H9 (cell line): ENCODE measurements at regions not wholly inside any gene's neighbourhood (a gene's known extent, or its start where the extent isn't known, plus 50 kb on each side); places are given as distances from the start of the nearest gene placed in this dataset.

Experiments
- DNase-seq: peaks from one replicate; pipeline ENCODE4 v3.0.0-alpha.2; 2017
- H2AFZ ChIP-seq: one replicate; pipeline ENCODE4 v1.6.1; 2013; ENCODE audit warnings: mild to moderate bottlenecking, low read length, control low read depth, moderate library complexity
- H2AK5ac ChIP-seq: 2 replicates; pipeline ENCODE4 v1.6.1; 2013; ENCODE audit warnings: low read length, control low read depth, mixed read lengths; ENCODE audit not compliant: insufficient read length
- H2BK120ac ChIP-seq: one replicate; pipeline ENCODE4 v1.6.1; 2013; ENCODE audit warnings: low read depth, mild to moderate bottlenecking, low read length, control low read depth, inconsistent platforms; ENCODE audit not compliant: poor library complexity, severe bottlenecking
- H2BK12ac ChIP-seq: 2 replicates; pipeline ENCODE4 v1.6.1; 2013; ENCODE audit warnings: low read length, control low read depth, mixed read lengths, low read depth; ENCODE audit not compliant: insufficient read length
- H2BK15ac ChIP-seq: 2 replicates; pipeline ENCODE4 v1.6.1; 2013; ENCODE audit warnings: low read depth, low read length, control low read depth
- H2BK20ac ChIP-seq: one replicate; pipeline ENCODE4 v1.6.1; 2013; ENCODE audit warnings: low read depth, mild to moderate bottlenecking, low read length, control low read depth, inconsistent platforms; ENCODE audit not compliant: poor library complexity, severe bottlenecking
- H2BK5ac ChIP-seq: 2 replicates; pipeline ENCODE4 v1.6.1; 2013; ENCODE audit warnings: low read length, control low read depth, mixed read lengths; ENCODE audit not compliant: insufficient read length
- H3K14ac ChIP-seq: 2 replicates; pipeline ENCODE4 v1.6.1; 2013; ENCODE audit warnings: low read length, control low read depth; ENCODE audit not compliant: insufficient read depth
- H3K18ac ChIP-seq: 2 replicates; pipeline ENCODE4 v1.6.1; 2013; ENCODE audit warnings: low read depth, mild to moderate bottlenecking, mixed read lengths, low read length, control low read depth; ENCODE audit not compliant: insufficient read length
- H3K23ac ChIP-seq: 2 replicates; pipeline ENCODE4 v1.6.1; 2013; ENCODE audit warnings: low read length, control low read depth, mixed read lengths, low read depth; ENCODE audit not compliant: insufficient read length
- H3K23me2 ChIP-seq: 2 replicates; pipeline ENCODE4 v1.6.1; 2013; ENCODE audit warnings: low read depth, mild to moderate bottlenecking, mixed read lengths, low read length, control low read depth; ENCODE audit not compliant: insufficient read length, poor library complexity, severe bottlenecking
- H3K27ac ChIP-seq: 2 replicates; pipeline ENCODE4 v1.5.1; 2013; ENCODE audit warnings: low read length, control low read depth, mixed read lengths, low read depth; ENCODE audit not compliant: insufficient read length
- H3K27me3 ChIP-seq: 2 replicates; pipeline ENCODE4 v1.6.1; 2013; ENCODE audit warnings: low read length, control low read depth, inconsistent platforms; ENCODE audit not compliant: insufficient read depth
- H3K4ac ChIP-seq: 2 replicates; pipeline ENCODE4 v1.6.1; 2013; ENCODE audit warnings: low read depth, mild to moderate bottlenecking, control low read depth, inconsistent platforms, low read length, moderate library complexity
- H3K4me1 ChIP-seq: 2 replicates; pipeline ENCODE4 v1.6.1; 2013; ENCODE audit warnings: low read length, control low read depth, inconsistent platforms; ENCODE audit not compliant: insufficient read depth
- H3K4me2 ChIP-seq: 2 replicates; pipeline ENCODE4 v1.6.1; 2013; ENCODE audit warnings: low read length, control low read depth, mixed read lengths; ENCODE audit not compliant: insufficient read length, insufficient read depth
- H3K56ac ChIP-seq: 2 replicates; pipeline ENCODE4 v1.6.1; 2013; ENCODE audit warnings: low read depth, mild to moderate bottlenecking, mixed read lengths, low read length, control low read depth; ENCODE audit not compliant: insufficient read length
- H3K79me1 ChIP-seq: 2 replicates; pipeline ENCODE4 v1.6.1; 2013; ENCODE audit warnings: low read depth, mild to moderate bottlenecking, moderate library complexity, low read length, control low read depth, inconsistent platforms; ENCODE audit not compliant: insufficient read depth, poor library complexity, severe bottlenecking
- H3K79me2 ChIP-seq: 2 replicates; pipeline ENCODE4 v1.6.1; 2013; ENCODE audit warnings: low read length, control low read depth, inconsistent platforms; ENCODE audit not compliant: insufficient read depth
- H3K9ac ChIP-seq: 2 replicates; pipeline ENCODE4 v1.6.1; 2013; ENCODE audit warnings: low read length, control low read depth, mixed read lengths; ENCODE audit not compliant: insufficient read length; ENCODE audit errors: extremely low read depth
- H3K9me3 ChIP-seq: one replicate; pipeline ENCODE4 v1.6.1; 2013; ENCODE audit warnings: low read depth, low read length, inconsistent platforms; ENCODE audit not compliant: control insufficient read depth
- H3T11ph ChIP-seq: one replicate; pipeline ENCODE4 v1.6.1; 2013; ENCODE audit warnings: mild to moderate bottlenecking, low read length, control low read depth, inconsistent platforms
- H4K20me1 ChIP-seq: one replicate; pipeline ENCODE4 v1.6.1; 2013; ENCODE audit not compliant: control insufficient read depth, insufficient read length, insufficient read depth
- H4K5ac ChIP-seq: 2 replicates; pipeline ENCODE4 v1.6.1; 2013; ENCODE audit warnings: low read depth, mild to moderate bottlenecking, mixed read lengths, low read length, control low read depth; ENCODE audit not compliant: insufficient read length
- H4K8ac ChIP-seq: replicated peaks from 2 replicates; pipeline ENCODE4 v1.6.1; 2013; ENCODE audit warnings: low read length, control low read depth, mixed read lengths, low read depth; ENCODE audit not compliant: insufficient read length
- H4K91ac ChIP-seq: 2 replicates; pipeline ENCODE4 v1.6.1; 2013; ENCODE audit warnings: low read depth, mild to moderate bottlenecking, moderate library complexity, mixed read lengths, low read length, control low read depth; ENCODE audit not compliant: insufficient read length
- H3K27ac Mint-ChIP-seq, 3 experiments: 2 replicates in 2 of 3; 3 replicates in 1 of 3; pipeline ENCODE4 v1.8.0; 2020 to 2021; ENCODE audit warnings: mixed read lengths in 3 of 3, mild to moderate bottlenecking in 1 of 3, moderate library complexity in 1 of 3
- H3K27me3 Mint-ChIP-seq: 2 replicates; pipeline ENCODE4 v1.8.0; 2021; ENCODE audit warnings: low read depth, mild to moderate bottlenecking, moderate library complexity, mixed read lengths
- H3K36me3 Mint-ChIP-seq, 3 experiments: 2 replicates in 2 of 3; 3 replicates in 1 of 3; pipeline ENCODE4 v1.8.0; 2020 to 2021; ENCODE audit warnings: low read depth in 3 of 3, mixed read lengths in 3 of 3; ENCODE audit not compliant: insufficient read depth in 1 of 3
- H3K4me1 Mint-ChIP-seq, 2 experiments: 2 replicates each; pipeline ENCODE4 v1.8.0; 2020; ENCODE audit warnings: mixed read lengths in 2 of 2
- H3K4me3 Mint-ChIP-seq, 2 experiments: 2 replicates in 1 of 2; 3 replicates in 1 of 2; pipeline ENCODE4 v1.8.0; 2020 to 2021; ENCODE audit warnings: mild to moderate bottlenecking in 2 of 2, mixed read lengths in 2 of 2, moderate library complexity in 1 of 2
- H3K9me3 Mint-ChIP-seq, 2 experiments: 2 replicates in 1 of 2; 3 replicates in 1 of 2; pipeline ENCODE4 v1.8.0; 2020; ENCODE audit warnings: mild to moderate bottlenecking in 2 of 2, mixed read lengths in 2 of 2, moderate library complexity in 1 of 2
- TF ChIP-seq, protein P1 (sequence below): fragments of 200-600 bp; sonication (generic); conservative IDR thresholded peaks from 3 replicates; pipeline ENCODE4 v1.8.0; 2021; ENCODE audit warnings: antibody characterized with exemption, mild to moderate bottlenecking

DNA sequence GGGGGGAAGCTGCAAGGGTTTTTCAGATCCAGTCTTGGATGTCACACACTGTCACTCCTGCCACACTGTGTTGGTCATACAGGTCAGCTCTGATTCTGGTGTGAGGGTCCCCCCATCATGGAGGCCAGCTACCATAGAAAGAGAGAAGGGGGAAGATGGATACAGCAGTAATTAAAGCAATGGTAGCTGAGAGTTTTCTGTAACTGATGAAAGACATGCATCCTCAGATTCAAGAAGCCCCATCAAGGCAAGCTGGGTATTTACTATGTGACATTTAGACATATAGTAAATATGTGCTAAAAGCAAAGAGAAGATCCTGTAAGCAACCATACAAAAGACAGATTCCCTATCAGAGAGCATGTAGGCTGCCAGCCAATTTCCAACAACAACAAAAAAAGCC is 110.9 kb upstream of the COL5A1 start:
- no peak overlapping the region for H3K4ac ChIP-seq
- H2AK5ac ChIP-seq = no peak overlapping the region
- no peaks in the 10 kb centered on the region for H3K79me1 ChIP-seq
- no peaks in the 10 kb centered on the region for H3K27me3 ChIP-seq
- H3K4me1 ChIP-seq = no peaks in the 10 kb centered on the region
- H2BK120ac ChIP-seq = no peak overlapping the region
- Mint-ChIP-seq H3K27me3 (peaks cover 8% of the 10 kb centered on the region), H3K27ac (no peak overlapping the region), H3K36me3 (peaks cover 4 to 24% (median 10%) of the 10 kb centered on the region in 3 experiments; a peak in 6 of 7 replicates), H3K9me3 (peaks cover 29 to 31% of the 10 kb centered on the region in 2 experiments), H3K4me1 (peaks cover 8 to 12% of the 10 kb centered on the region in 2 experiments), H3K4me3 (no peak overlapping the region)
- H3K27ac ChIP-seq = no peak overlapping the region
- no peaks in the 10 kb centered on the region for H3K9me3 ChIP-seq
- H4K8ac ChIP-seq = no peak overlapping the region
- no peak overlapping the region for H2AFZ ChIP-seq
- no peak overlapping the region for H2BK12ac ChIP-seq
- no peak overlapping the region for H4K5ac ChIP-seq
- H3K14ac ChIP-seq = no peak overlapping the region
- no peak overlapping the region for H3K4me2 ChIP-seq
- no peak overlapping the region for H3K18ac ChIP-seq
- H4K91ac ChIP-seq = no peak overlapping the region
- H3K79me2 ChIP-seq = no peaks in the 10 kb centered on the region
- no peak overlapping the region for H3K56ac ChIP-seq
- H4K20me1 ChIP-seq = no peaks in the 10 kb centered on the region
- H2BK5ac ChIP-seq = no peak overlapping the region
- TF ChIP-seq, protein P1, sequence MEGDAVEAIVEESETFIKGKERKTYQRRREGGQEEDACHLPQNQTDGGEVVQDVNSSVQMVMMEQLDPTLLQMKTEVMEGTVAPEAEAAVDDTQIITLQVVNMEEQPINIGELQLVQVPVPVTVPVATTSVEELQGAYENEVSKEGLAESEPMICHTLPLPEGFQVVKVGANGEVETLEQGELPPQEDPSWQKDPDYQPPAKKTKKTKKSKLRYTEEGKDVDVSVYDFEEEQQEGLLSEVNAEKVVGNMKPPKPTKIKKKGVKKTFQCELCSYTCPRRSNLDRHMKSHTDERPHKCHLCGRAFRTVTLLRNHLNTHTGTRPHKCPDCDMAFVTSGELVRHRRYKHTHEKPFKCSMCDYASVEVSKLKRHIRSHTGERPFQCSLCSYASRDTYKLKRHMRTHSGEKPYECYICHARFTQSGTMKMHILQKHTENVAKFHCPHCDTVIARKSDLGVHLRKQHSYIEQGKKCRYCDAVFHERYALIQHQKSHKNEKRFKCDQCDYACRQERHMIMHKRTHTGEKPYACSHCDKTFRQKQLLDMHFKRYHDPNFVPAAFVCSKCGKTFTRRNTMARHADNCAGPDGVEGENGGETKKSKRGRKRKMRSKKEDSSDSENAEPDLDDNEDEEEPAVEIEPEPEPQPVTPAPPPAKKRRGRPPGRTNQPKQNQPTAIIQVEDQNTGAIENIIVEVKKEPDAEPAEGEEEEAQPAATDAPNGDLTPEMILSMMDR = no peak
- H2BK20ac ChIP-seq = no peak overlapping the region
- DNase-seq = no peak
- H3K23ac ChIP-seq = no peak overlapping the region
- no peaks in the 10 kb centered on the region for H3K23me2 ChIP-seq
- no peak overlapping the region for H3T11ph ChIP-seq
- no peak overlapping the region for H3K9ac ChIP-seq
- H2BK15ac ChIP-seq = no peak overlapping the region
